ENCODE measurements at regions not wholly inside any gene's neighbourhood (a gene's known extent, or its start where the extent isn't known, plus 50 kb on each side); places are given as distances from the start of the nearest gene placed in this dataset.

DNA sequence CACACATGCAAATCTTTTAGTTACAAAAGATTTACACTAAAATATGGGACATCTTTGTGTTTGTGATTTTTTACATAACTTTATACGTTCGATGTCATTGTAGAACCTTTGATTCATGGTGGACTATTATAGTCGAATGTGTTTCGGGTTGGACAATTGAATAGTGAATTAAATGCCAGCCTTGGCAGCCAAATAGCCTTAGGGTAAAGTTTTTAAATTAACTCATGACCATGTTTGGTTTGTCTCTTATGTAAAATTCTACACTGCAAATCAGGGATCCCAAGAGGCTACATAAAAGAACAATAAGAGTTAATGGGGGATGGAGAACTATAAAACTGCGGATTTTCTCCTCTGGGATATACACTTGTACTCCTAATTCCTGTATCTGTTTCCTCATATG, 1735.6 kb upstream of the SPRY2 start:
- TF ChIP-seq, protein P1, sequence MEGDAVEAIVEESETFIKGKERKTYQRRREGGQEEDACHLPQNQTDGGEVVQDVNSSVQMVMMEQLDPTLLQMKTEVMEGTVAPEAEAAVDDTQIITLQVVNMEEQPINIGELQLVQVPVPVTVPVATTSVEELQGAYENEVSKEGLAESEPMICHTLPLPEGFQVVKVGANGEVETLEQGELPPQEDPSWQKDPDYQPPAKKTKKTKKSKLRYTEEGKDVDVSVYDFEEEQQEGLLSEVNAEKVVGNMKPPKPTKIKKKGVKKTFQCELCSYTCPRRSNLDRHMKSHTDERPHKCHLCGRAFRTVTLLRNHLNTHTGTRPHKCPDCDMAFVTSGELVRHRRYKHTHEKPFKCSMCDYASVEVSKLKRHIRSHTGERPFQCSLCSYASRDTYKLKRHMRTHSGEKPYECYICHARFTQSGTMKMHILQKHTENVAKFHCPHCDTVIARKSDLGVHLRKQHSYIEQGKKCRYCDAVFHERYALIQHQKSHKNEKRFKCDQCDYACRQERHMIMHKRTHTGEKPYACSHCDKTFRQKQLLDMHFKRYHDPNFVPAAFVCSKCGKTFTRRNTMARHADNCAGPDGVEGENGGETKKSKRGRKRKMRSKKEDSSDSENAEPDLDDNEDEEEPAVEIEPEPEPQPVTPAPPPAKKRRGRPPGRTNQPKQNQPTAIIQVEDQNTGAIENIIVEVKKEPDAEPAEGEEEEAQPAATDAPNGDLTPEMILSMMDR (IDR thresholded peaks at IDR 0.05), result no peak
- no peak for TF ChIP-seq POLR2AphosphoS5 (IDR thresholded peaks at IDR 0.05)
- TF ChIP-seq POLR2A (IDR thresholded peaks at IDR 0.05), result no peak
